ENCODE measurements at regions not wholly inside any gene's neighbourhood (a gene's known extent, or its start where the extent isn't known, plus 50 kb on each side); places are given as distances from the start of the nearest gene placed in this dataset.

DNA sequence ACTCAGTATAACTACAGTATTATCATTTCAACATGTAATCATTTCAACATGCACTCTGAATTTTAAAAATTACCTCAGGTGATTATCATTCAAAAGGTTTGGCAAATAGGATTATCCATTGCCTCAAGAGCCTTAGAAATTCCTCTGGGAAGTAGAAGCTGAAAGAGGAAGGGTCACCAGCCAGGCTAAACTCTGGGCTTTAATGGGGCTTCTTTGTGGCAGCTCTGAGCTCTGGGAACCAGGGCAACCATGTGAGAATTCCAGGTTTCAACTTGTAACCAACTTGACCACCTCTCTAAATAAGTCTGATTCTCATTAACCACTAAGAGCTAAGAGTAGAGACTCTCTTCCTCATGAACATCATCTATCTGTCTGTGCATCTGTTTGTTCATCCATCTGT lies 117.2 kb upstream of the MED14 start:
- Histone ChIP-seq H3K4me3 (ENCODE audit: control extremely low read depth in 1 of 5, extremely low read depth in 1 of 5, insufficient read depth in 1 of 5, low read depth in 2 of 5, low read length in 4 of 5) (no peak overlapping the region), H3K9ac (ENCODE audit: low read length) (no peak overlapping the region), H3K4me1 (ENCODE audit: control insufficient read depth in 2 of 2, insufficient read depth in 2 of 2, low read length in 2 of 2) (no peaks in the 10 kb centered on the region), H3K27me3 (replicated peaks in 1 of 4; ENCODE audit: control extremely low read depth in 1 of 4, control insufficient read depth in 3 of 4, insufficient read depth in 4 of 4, low read length in 3 of 4) (no peaks in the 10 kb centered on the region), H4K20me1 (ENCODE audit: control insufficient read depth, insufficient read depth, low read length, poor library complexity, severe bottlenecking) (no peaks in the 10 kb centered on the region), H3K9me3 (ENCODE audit: control extremely low read depth in 1 of 3, control insufficient read depth in 2 of 3, insufficient read depth in 1 of 3, low read length in 2 of 3) (peaks cover 0 to 2% (median 0%) of the 10 kb centered on the region in 3 donors), H3K4me2 (replicated peaks; ENCODE audit: low read depth, low read length, poor library complexity, severe bottlenecking) (no peak overlapping the region), H3K27ac (ENCODE audit: low read length in 2 of 2) (no peak overlapping the region), H2AFZ (ENCODE audit: insufficient read depth, low read depth, low read length, poor library complexity, severe bottlenecking) (no peak overlapping the region), H3K79me2 (ENCODE audit: control insufficient read depth, insufficient read depth, low read length) (no peaks in the 10 kb centered on the region), H3K36me3 (replicated peaks in 1 of 2; ENCODE audit: control extremely low read depth in 1 of 2, control insufficient read depth in 1 of 2, extremely low read depth in 1 of 2, insufficient read depth in 2 of 2, low read length in 1 of 2) (no peaks in the 10 kb centered on the region)
- POLR2A ChIA-PET = no interaction called here
- CTCF ChIA-PET = no interaction called here
- intact Hi-C loops (cut with micrococcal nuclease) = no loop called here
- no peak overlapping the region for H3K4me3 Mint-ChIP-seq
- H3K9me3 Mint-ChIP-seq (ENCODE audit: insufficient read depth) = no peaks in the 10 kb centered on the region
- H3K4me1 Mint-ChIP-seq = no peaks in the 10 kb centered on the region
- TF ChIP-seq CTCF (IDR thresholded peaks at IDR 0.05) (no peak), EZH2 (IDR thresholded peaks at IDR 0.05; ENCODE audit: borderline replicate concordance, insufficient read depth, low read depth, low read length, poor library complexity, severe bottlenecking) (no peak)
- H3K27ac Mint-ChIP-seq = no peak overlapping the region
- no peak for DNase-seq
- no peak for ATAC-seq (ENCODE audit: low read depth)
- no peaks in the 10 kb centered on the region for H3K27me3 Mint-ChIP-seq

DNA sequence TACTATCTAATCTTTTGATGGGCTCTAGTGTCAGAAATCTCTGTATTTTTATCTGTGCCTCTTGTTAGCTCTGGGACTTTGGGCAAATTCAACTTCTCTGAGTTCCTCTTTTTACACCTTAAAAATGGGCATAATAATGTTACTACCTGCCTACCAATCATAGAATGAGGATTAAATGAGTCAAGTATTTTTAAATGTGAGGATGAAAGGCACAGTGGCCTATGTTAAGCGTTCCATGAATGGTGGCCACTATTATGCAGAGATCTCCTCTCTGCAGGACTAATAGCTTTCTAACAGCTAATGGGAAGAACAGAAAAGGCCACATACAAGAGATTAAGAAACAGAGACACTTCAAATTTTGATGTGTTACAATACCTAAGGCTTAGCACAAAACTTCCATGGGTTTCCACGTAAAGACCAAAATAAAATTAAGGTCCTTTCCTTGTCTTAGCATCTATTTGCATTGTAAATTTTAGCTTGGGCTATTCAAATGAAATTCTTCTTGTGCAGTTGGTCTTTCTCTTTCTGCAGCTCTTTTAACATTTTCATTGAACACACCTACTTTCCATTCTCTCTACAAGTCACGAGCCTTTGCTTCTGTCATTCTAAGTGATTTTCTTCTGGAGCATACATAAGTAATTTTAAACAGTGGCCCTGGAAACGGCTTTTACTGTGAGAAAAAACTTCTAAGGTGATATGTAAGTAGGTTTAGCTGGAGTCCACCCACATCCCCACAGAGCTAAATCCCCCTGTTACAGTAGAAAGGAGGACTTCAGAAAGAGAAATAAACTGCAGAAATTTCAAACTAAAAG lies 117.9 kb upstream of the MED14 start:
- no peak overlapping the region for H2AFZ ChIP-seq (ENCODE audit: insufficient read depth, low read depth, low read length, poor library complexity, severe bottlenecking)
- H4K20me1 ChIP-seq (ENCODE audit: control insufficient read depth, insufficient read depth, low read length, poor library complexity, severe bottlenecking) = no peaks in the 10 kb centered on the region
- H3K9me3 Mint-ChIP-seq (ENCODE audit: insufficient read depth) = no peaks in the 10 kb centered on the region
- H3K27me3 Mint-ChIP-seq = no peaks in the 10 kb centered on the region
- H3K4me1 Mint-ChIP-seq = no peaks in the 10 kb centered on the region
- H3K4me3 Mint-ChIP-seq = no peak overlapping the region
- POLR2A ChIA-PET = no interaction called here
- no peak overlapping the region for H3K9ac ChIP-seq (ENCODE audit: low read length)
- peaks cover 0 to 2% (median 0%) of the 10 kb centered on the region in 3 donors for H3K9me3 ChIP-seq (ENCODE audit: control extremely low read depth in 1 of 3, control insufficient read depth in 2 of 3, insufficient read depth in 1 of 3, low read length in 2 of 3)
- no peaks in the 10 kb centered on the region for H3K27me3 ChIP-seq (replicated peaks in 1 of 4; ENCODE audit: control extremely low read depth in 1 of 4, control insufficient read depth in 3 of 4, insufficient read depth in 4 of 4, low read length in 3 of 4)
- DNase-seq = no peak
- no peaks in the 10 kb centered on the region for H3K36me3 ChIP-seq (replicated peaks in 1 of 2; ENCODE audit: control extremely low read depth in 1 of 2, control insufficient read depth in 1 of 2, extremely low read depth in 1 of 2, insufficient read depth in 2 of 2, low read length in 1 of 2)
- H3K4me3 ChIP-seq (ENCODE audit: control extremely low read depth in 1 of 5, extremely low read depth in 1 of 5, insufficient read depth in 1 of 5, low read depth in 2 of 5, low read length in 4 of 5) = no peak overlapping the region
- TF ChIP-seq CTCF (IDR thresholded peaks at IDR 0.05) (no peak), EZH2 (IDR thresholded peaks at IDR 0.05; ENCODE audit: borderline replicate concordance, insufficient read depth, low read depth, low read length, poor library complexity, severe bottlenecking) (no peak)
- H3K27ac Mint-ChIP-seq = no peak overlapping the region
- WGBS (ENCODE audit: insufficient coverage) = no CpG with 5 or more reads among the region's 4 CpGs
- CTCF ChIA-PET = no interaction called here
- no peak overlapping the region for H3K27ac ChIP-seq (ENCODE audit: low read length in 2 of 2)
- no peak for ATAC-seq (ENCODE audit: low read depth)
- H3K79me2 ChIP-seq (ENCODE audit: control insufficient read depth, insufficient read depth, low read length) = no peaks in the 10 kb centered on the region
- H3K4me2 ChIP-seq (replicated peaks; ENCODE audit: low read depth, low read length, poor library complexity, severe bottlenecking) = no peak overlapping the region
- no peaks in the 10 kb centered on the region for H3K4me1 ChIP-seq (ENCODE audit: control insufficient read depth in 2 of 2, insufficient read depth in 2 of 2, low read length in 2 of 2)
- intact Hi-C loops (cut with micrococcal nuclease) = no loop called here

Data from B cell (primary cell).